Activated T-cell treated with anti-CD3 and anti-CD28 coated beads, Interleukin-2, amount 50 U/mL, for 48 hours (primary cell): ENCODE measurements at regions not wholly inside any gene's neighbourhood (a gene's known extent, or its start where the extent isn't known, plus 50 kb on each side); places are given as distances from the start of the nearest gene placed in this dataset.
"Not testable (repeated sequence)": the region's sequence is repeated elsewhere in the genome, so short reads cannot be mapped to it uniquely, and the experiment has no call there.

Experiments used
- DNase-seq, 2 experiments: peaks; one replicate each; pipeline ENCODE4 v3.0.0-alpha.2; 2020

DNA sequence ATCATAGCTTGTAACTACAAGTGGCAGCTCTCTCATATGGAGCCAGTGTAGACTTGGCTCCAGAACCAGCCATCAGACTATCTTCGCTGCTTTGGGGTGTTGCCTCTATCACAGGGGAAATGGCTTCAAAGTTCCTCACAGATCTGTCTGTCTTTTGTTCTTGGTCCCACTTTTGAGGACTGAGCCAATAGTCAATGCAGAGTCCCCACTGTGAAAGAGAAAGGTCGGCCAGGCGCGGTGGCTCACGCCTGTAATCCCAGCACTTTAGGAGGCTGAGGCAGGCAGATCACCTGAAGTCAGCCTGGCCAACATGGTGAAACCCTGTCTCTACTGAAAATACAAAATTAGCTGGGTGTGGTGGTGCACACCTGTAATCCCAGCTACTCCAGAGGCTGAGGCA is 86.9 kb upstream of the FZD7 start:
- not testable (repeated sequence) for DNase-seq

DNA sequence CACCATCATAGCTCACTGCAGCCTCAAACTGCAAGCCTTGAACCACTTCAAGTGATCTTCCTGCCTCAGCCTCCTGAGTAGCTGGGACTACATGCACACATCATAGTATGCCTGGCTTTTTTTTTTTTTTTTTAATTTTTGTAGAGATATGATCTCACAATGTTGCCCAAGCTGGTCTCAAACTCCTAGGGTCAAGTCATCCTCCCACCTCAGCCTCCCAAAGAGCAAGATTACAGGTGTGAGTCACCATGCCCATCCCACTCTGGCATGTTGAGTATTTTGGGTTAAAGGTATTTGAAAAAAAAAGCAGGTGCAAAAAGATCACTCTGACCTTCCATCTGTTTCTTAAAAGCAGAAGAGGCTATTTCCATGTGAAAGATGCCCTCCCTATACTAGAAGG is 86.4 kb upstream of the FZD7 start:
- DNase-seq, result no peak

DNA sequence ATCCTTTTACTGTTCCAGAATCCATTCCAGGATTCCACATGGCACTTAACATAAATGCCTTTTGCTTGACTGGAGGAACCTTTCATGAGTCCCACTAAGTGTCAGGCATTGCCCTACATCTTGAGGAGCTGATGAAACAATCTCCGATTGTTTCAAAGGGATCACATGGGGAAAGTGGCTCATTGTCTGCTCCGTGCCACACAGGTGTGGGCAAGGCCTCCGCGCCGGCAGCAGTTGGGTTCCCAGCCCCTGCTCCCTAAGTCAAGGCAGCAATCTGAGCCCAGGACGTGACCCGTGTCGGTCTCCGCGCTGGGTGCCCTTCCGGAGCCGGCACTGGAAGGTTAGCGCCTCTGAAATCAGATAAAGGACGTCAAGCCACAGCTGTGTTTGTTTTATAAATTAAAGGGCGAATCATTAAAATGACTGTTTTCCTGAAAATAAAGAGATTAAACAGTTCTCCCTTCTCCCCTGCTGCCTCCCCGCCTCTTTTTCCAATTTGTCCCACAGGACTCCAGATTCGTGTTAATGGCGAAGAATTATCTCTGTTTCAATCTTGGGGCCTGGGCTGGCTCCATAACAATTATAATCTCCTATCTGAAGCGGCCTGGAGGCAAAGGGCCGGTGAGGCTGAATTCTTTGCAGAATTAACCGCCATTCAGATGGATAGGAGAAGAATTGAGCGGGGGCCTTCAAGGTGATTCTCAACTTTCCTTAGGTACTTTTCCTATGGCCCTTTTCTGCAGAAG is 84.3 kb upstream of the FZD7 start:
- DNase-seq, result no peak

DNA sequence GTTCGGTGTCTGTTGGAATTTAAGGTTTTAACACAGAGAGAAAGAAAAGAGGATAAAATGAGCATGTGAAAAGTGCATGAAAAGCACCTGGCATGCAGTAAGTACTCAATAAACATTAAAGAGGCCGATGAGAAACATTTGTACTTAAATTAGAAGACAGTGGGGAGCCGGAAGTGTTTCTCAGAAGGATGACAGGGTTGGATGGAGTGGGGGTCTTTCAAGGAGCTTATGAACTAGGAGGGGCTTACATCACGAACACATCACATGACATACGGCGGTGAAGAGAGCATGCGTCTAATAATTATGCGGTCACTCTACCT is 83.8 kb upstream of the FZD7 start:
- no peak for DNase-seq

DNA sequence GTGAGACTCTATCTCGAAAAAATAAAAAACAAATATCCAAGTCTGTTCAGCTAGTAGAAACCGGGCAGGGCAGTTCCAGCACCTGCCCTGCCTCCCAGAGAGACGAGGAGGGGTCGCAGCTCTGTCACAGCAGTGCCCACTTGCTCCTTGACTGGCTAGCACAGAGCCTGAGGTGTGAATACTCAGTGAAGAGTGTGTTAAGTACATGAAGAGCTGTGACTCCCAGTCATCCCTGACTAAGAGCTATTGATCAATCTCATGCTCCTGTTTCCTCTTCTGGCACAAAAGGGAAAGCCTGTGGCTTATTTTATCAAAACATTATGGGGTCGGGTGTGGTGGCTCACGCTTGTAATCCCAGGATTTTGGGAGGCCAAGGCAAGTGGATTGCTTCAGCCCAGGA is 83.0 kb upstream of the FZD7 start:
- DNase-seq, result no peak

GRCh38 chr2:201952187-201952586 is 81.5 kb upstream of the FZD7 start:
- no peak for DNase-seq

DNA sequence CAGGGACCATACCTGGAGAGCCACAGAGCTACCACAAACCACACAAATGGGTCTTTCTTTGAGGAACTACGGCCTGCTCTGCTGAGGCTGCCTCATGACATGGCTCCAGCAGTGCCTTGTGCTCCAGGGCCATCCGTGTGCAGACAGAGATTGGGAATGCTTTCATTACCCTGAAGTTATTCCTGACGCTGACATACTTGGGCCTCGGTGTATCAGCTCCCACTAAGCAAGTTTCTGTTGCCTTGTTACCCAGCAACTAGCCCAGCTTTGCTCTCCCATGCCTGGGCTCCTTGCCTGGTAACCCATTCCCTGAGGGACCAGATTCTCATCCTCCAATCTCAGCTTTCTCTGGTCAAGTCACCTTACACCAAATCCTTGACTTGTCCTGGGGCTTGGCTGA is 80.3 kb upstream of the FZD7 start:
- DNase-seq, result no peak

- DNase-seq, result no peak
Observed at GRCh38 chr2:201953880-201954279, 79.8 kb upstream of the FZD7 start.

DNA sequence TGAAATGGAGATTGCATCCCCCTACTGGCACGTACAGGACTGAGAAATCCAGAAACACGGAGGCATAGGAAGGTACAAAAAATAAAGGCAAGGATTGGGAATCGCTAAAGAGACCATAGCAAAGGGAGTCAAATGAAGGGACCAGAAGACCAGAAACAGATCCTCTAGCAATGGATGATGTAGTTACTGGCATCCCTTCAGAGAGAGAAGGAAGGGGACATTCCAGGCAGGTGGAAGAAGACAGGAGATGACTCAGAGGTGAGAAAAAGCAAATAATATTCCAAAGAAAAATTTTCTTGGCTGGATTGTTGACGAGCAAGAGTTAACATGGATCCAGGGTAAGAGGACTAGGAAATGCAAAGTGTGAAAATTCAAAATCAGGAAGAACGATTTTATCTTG is 78.4 kb upstream of the FZD7 start:
- DNase-seq, result no peak

DNA sequence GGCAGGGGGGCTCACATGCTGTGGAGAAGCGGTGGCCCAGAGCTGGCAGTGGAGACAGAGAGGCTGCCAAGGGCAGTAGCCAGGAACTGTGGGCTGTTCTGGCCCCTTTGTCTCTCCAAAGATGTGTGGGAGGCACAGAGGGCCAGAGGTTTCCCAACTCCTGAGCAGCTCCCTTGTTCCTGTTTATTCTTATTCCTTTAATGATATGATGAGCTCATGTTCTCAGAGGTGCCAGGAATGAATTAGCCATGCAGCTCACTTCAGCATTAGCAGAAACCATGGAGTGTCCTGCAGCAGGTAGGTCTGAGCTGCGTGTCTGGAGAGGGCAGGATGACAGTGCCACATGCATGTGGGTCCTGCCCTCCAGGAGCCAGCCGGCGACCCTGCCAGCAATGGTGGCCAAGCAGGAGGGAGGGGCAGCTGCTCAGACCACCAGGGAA is 77.9 kb upstream of the FZD7 start:
- DNase-seq, result no peak

- no peak for DNase-seq
Observed at GRCh38 chr2:201956361-201956760, 77.3 kb upstream of the FZD7 start.

DNA sequence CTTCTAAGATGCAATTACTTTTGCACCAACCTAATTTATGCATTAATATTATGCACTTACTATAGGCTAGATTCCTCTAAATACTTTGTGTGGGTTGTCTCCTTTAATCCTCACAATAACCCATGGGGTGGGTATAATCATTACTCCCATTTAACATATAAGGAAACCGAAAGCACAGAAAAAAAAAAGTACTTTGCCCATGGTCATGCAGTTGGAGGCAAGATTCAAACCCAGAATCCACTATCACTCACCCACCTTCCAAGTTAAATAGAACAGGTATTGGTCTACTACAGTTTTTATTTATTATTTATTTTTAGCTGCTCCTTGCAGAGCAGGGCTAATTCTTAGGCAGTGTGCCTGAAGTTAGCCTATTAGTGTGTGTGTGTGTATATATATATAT is 76.6 kb upstream of the FZD7 start:
- DNase-seq, result no peak

DNA sequence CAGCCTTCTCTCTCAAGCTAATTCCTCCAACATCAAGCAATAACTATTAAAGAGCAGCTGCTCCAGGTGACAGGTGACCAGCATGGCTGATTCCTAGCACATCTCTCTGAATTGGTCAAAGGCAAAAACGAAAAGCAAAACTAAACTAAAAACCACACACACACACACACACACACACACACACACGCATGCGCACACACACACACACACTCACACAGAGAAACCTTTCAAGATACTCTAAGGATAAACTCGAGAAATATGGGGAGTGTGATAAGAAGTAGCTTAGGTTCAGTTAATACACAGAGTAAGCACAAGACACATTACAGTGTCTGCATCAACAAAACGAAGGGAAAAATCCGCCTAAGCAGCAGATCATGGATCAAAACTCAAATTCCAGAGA is 74.5 kb upstream of the FZD7 start:
- no peak for DNase-seq

DNA sequence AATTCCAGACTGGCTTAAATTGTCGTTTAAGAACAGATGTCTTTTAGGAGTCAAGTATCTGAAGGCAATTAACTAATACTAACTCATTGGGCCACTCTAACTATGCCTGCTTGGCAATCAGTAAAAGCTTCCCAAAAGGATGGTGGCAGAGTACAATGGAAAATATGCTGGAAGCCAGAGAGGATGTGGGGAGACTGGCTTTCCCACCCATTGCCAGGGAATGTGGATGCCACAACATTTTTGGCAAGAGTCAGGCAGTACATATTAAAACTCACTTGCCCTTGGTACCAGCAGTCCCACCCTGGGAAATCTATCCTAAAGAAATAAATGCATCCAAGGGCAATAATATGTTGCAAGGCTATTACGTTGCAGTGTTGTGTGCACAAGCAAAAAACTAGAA is 74.0 kb upstream of the FZD7 start:
- no peak for DNase-seq

GRCh38 chr2:201960305-201960704 is 73.3 kb upstream of the FZD7 start:
- DNase-seq, result no peak

DNA sequence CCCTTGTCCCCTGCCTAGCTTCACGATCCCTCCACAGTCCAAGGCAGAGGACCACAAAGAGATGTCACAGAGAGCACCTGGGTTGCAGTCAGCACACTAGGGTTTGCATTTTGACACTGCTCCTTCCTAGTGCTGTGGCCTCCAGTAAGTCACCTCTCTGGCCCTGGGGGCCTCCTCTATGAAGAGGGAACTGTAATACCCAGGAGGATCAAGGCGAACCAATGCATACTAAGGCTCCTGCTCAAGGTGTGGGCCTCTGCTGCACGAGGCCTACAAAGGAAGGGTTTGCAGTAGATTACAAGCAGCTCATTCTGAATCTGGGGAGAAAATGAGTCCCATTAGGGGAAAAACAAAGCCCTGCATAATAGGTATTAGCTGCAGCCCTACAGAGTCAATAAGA is 72.3 kb upstream of the FZD7 start:
- no peak for DNase-seq

DNA sequence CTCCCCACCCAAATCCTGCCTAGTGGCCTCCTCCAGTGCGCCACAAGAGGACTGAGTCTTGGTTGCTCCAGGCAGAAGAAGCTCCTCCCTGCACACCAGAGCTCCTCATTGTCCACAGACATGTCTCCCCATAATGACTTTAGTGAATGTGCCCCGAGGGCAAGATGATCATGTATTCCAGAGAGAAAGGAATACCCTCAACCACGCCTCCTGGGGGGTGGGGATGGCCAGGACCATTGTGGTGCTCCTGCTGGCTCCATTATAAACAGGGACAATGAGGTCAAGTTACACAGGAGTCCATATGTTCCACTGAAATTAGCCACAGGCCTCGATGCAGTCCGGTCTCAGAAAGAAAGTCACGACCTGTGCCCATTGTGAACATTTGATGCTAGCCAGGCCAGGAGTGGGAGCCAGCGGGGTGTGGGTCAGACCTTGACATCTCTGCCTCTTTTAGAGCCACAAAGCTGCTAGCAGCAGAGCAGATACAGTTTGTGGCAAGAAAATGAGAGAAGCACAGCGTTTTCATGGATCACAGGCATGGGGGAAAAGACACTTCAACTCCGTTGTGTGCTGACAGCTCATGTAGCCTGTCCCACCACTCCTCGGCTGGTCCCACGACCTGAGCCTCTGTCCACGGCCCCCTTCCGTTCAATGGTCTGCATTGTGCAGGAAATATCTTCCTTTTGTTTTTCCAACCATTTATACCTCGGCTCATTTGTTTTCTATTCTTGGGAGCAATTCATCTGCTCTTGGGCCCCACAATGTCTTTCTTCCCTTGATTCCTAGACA is 70.7 kb upstream of the FZD7 start:
- DNase-seq, result no peak

- no peak for DNase-seq
Observed at GRCh38 chr2:201964011-201964410, 69.6 kb upstream of the FZD7 start.

- peak; percentile 23 to 32 for DNase-seq
Observed at GRCh38 chr2:201964631-201965206, 68.9 kb upstream of the FZD7 start.

GRCh38 chr2:201965550-201965949 is 68.1 kb upstream of the FZD7 start:
- no peak for DNase-seq

DNA sequence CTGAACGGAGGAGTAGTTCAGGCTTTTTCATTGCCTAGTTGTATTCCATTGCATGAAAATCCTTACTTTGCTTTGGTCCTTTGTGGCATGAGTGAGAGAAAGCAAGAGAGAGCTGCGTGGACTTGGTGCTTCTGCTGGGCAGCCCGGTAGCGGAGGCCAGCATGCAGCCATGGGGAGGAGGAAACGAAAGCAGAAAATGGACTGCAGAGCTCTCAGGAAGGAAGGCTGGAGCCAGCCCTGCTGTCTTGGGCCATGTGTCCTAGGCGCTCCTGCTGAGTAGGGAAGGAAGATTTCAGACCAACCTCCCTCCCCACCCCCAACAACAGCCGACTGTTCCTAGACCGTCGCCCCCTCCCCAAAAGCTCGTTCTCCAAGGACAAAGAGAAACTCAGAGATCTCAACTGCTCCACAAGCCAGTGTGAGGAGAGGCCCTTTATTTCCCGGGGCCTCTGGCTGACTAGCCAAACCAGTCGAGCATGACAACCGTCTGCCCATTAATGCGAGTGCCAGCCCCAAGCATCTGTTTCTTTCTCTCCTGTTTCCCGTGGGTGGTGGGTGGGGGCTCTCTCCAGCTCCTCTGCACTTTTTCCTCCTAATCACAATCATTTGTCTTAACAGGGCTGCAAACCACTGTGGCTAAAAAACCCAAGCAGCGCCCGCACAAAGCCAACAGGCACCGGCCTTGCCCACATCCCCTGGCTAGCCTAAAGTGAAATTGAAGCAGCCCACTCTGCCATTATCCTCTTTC is 66.8 kb upstream of the FZD7 start:
- DNase-seq, result no peak

GRCh38 chr2:201968050-201968449 is 65.6 kb upstream of the FZD7 start:
- DNase-seq, result no peak

DNA sequence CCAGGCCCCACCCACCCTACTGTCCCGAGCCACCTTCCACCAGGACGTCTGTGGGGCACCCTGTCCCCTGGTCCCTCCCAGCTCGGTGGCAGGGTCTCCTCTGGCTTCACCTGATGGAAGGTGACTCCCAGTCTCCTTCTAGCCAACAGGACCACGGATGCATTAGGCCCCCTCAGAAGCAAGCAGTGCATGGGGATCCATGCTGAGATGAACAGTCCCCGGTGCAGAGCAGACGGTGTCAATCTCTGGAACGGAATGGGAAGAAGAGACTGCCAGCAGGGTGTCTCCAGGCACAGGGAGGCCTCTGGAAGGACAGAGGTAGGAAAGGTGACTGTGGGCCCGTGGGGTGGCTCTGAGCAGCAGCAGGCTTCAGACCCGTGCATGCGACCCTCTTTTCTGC is 65.2 kb upstream of the FZD7 start:
- DNase-seq, result no peak
